NCI-H2171 (cell line): ENCODE measurements at regions not wholly inside any gene's neighbourhood (a gene's known extent, or its start where the extent isn't known, plus 50 kb on each side); places are given as distances from the start of the nearest gene placed in this dataset.

Source experiments
- DNase-seq: peaks from one replicate; lab custom pipeline; 2025; lab: John Stamatoyannopoulos, UW

- DNase-seq = no peak
These were observed 68.2 kb upstream of the ISX start for GRCh38 chr22:34997633-34998299.

- DNase-seq = no peak
These were observed 67.0 kb upstream of the ISX start for GRCh38 chr22:34998921-34999320.

- no peak for DNase-seq
These were observed 57.7 kb upstream of the ISX start for GRCh38 chr22:35008213-35008612.

- no peak for DNase-seq
These were observed 55.4 kb upstream of the ISX start for GRCh38 chr22:35010543-35010942.

GRCh38 chr22:35014812-35015211 lies 51.1 kb upstream of the ISX start:
- no peak for DNase-seq
